ENCODE measurements at regions not wholly inside any gene's neighbourhood (a gene's known extent, or its start where the extent isn't known, plus 50 kb on each side); places are given as distances from the start of the nearest gene placed in this dataset.
"Not testable (repeated sequence)": the region's sequence is repeated elsewhere in the genome, so short reads cannot be mapped to it uniquely, and the experiment has no call there.

- no peak for DNase-seq (ENCODE audit: low read depth in 2 of 2)
Observed at GRCh38 chr1:96538111-96538641, 183.4 kb upstream of the PTBP2 start.

GRCh38 chr1:96538883-96539282 lies 182.7 kb upstream of the PTBP2 start:
- no peak for DNase-seq (ENCODE audit: low read depth in 2 of 2)

- DNase-seq (ENCODE audit: low read depth in 2 of 2) = no peak
Observed at GRCh38 chr1:96541491-96541890, 180.1 kb upstream of the PTBP2 start.

- DNase-seq (ENCODE audit: low read depth in 2 of 2) = no peak
Observed at GRCh38 chr1:96544051-96544830, 177.3 kb upstream of the PTBP2 start.

GRCh38 chr1:96544831-96545221 lies 176.8 kb upstream of the PTBP2 start:
- DNase-seq (ENCODE audit: low read depth in 2 of 2) = no peak

- no peak for DNase-seq (ENCODE audit: low read depth in 2 of 2)
Observed at GRCh38 chr1:96545935-96546656, 175.5 kb upstream of the PTBP2 start.

GRCh38 chr1:96550061-96550460 lies 171.5 kb upstream of the PTBP2 start:
- no peak for DNase-seq (ENCODE audit: low read depth in 2 of 2)

- no peak for DNase-seq (ENCODE audit: low read depth in 2 of 2)
Observed at GRCh38 chr1:96552451-96552850, 169.1 kb upstream of the PTBP2 start.

GRCh38 chr1:96553811-96554210 lies 167.8 kb upstream of the PTBP2 start:
- no peak for DNase-seq (ENCODE audit: low read depth in 2 of 2)

GRCh38 chr1:96554364-96554763 lies 167.2 kb upstream of the PTBP2 start:
- no peak for DNase-seq (ENCODE audit: low read depth in 2 of 2)

- no peak for DNase-seq (ENCODE audit: low read depth in 2 of 2)
Observed at GRCh38 chr1:96557336-96557735, 164.2 kb upstream of the PTBP2 start.

- no peak for DNase-seq (ENCODE audit: low read depth in 2 of 2)
Observed at GRCh38 chr1:96558635-96559034, 162.9 kb upstream of the PTBP2 start.

- no peak for DNase-seq (ENCODE audit: low read depth in 2 of 2)
Observed at GRCh38 chr1:96559181-96559580, 162.4 kb upstream of the PTBP2 start.

GRCh38 chr1:96559707-96560596 lies 161.6 kb upstream of the PTBP2 start:
- DNase-seq (ENCODE audit: low read depth in 2 of 2) = no peak

- DNase-seq (ENCODE audit: low read depth in 2 of 2) = no peak
Observed at GRCh38 chr1:96562094-96562493, 159.5 kb upstream of the PTBP2 start.

GRCh38 chr1:96564401-96564800 lies 157.2 kb upstream of the PTBP2 start:
- DNase-seq (ENCODE audit: low read depth in 2 of 2) = not testable (repeated sequence)

GRCh38 chr1:96565546-96565945 lies 156.0 kb upstream of the PTBP2 start:
- DNase-seq (ENCODE audit: low read depth in 2 of 2) = no peak

- DNase-seq (ENCODE audit: low read depth in 2 of 2) = no peak
Observed at GRCh38 chr1:96568639-96569038, 152.9 kb upstream of the PTBP2 start.

- DNase-seq (ENCODE audit: low read depth in 2 of 2) = no peak
Observed at GRCh38 chr1:96569288-96569687, 152.3 kb upstream of the PTBP2 start.

GRCh38 chr1:96579636-96580035 lies 141.9 kb upstream of the PTBP2 start:
- DNase-seq (ENCODE audit: low read depth in 2 of 2) = no peak

- no peak for DNase-seq (ENCODE audit: low read depth in 2 of 2)
Observed at GRCh38 chr1:96580920-96581319, 140.7 kb upstream of the PTBP2 start.

- DNase-seq (ENCODE audit: low read depth in 2 of 2) = no peak
Observed at GRCh38 chr1:96581772-96582171, 139.8 kb upstream of the PTBP2 start.

All from stimulated activated CD8-positive, alpha-beta memory T cell treated with anti-CD3 and anti-CD28 coated beads, Interleukin-15, amount 100 ng/mL, for 48 hours (primary cell).